Caki2 (cell line): ENCODE measurements at regions not wholly inside any gene's neighbourhood (a gene's known extent, or its start where the extent isn't known, plus 50 kb on each side); places are given as distances from the start of the nearest gene placed in this dataset.

ENCODE experiments used
- DNase-seq: peaks from one replicate; pipeline ENCODE4 v3.0.0-alpha.2; 2015; ENCODE audit warnings: low read depth
- in situ Hi-C: cut with HindIII; loops from 2 replicates; pipeline ENCODE4 v1.10.0; 2016; ENCODE audit warnings: low sequenced_read_pairs, low pct_unique_long_range_greater_than_20kb, mixed read lengths

DNA sequence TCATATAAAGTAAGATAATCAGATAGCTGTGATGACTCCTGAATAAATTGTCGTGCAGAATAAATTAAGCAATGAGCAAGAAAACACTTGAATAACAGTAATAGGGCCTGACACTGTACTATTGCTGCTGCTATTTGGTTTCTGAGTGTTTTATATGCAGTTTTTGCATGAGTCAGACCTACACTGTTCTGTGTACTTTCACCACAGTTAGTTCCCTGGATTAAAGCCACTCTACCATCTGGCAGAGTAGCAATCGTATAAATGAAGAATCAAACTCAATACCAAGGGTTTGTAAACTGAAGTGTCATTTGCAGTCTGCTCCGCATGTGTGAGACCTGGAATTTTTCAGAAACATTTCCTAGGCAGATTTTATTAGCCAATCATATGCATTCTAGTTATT lies 398.6 kb upstream of the CDH7 start:
- in situ Hi-C loops, result no loop called here
- no peak for DNase-seq

DNA sequence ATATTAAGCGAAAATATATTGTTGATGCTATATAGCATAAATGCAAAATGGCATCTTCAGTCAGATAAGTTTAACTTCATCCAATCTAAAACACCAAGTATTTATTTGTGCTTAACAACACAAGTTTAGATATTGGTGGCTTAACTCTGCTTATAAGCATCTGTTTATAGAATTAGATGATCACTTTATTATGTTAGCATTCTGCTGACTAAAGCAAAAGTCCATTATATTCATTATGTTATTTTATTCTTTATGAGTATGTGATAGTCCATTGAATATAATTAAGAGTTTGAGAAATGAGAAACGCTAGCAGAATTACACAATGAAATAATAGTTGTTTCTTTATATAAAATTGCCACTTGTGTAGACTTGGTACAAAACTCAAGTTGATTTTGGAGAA lies 401.2 kb upstream of the CDH7 start:
- DNase-seq, result no peak
- in situ Hi-C loops, result no loop called here

DNA sequence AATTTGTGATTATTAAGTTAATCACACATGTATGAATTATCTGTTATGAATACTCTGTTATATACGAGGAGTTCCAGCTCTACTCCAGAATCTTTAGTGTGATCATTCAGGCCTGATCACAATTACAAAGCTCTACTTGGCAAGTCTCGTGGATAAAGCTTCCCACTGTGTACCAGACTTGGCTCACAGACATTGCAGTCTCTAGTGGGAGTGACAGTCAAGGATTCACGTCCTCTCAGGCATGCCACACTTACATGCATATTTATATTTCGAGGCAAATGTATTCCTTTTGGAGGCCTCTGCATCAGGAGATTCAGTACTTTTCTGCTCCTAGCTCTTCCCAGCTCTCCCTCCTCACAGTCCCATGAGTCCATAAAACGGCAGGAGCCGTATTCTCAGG lies 403.4 kb upstream of the CDH7 start:
- in situ Hi-C loops, result no loop called here
- no peak for DNase-seq

DNA sequence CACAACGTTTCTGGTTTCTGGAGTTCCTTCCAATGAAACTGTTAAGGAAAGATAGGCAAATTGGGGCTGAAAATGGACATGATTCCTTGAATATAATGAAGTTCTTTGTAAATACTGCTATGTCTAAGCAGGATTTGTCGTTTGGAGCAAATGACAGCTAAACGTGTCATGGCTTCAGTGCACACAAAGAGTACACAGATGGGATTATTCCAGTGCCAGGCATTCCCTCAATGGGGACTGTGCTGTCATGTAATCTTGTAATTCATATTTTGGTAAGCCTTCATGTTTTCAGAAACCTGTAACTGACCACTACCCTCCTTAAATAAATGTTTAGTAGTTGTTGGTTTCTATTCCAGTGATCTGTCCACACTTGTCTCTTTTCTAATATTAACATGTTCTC lies 404.7 kb upstream of the CDH7 start:
- no peak for DNase-seq
- in situ Hi-C loops, result no loop called here

DNA sequence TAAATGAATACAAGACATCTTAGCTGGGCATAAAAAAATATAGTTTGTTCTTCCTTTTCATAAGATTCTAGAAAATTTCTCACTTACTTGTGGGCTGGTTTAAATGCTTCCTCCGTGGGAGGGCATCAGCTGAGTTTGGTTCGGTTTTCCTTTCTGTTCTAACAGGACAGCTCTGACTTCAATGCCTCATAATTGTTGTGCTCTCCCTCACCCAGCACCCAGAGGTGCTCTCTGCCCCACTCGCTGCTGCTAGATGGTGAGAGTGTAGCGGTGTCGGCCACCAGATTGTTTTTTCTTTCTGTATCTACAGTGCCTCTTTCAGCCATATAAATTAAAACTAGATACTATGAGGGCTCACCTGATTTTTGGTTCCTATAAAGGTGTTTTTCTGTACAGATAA lies 407.2 kb upstream of the CDH7 start:
- in situ Hi-C loops, result no loop called here
- DNase-seq, result no peak

DNA sequence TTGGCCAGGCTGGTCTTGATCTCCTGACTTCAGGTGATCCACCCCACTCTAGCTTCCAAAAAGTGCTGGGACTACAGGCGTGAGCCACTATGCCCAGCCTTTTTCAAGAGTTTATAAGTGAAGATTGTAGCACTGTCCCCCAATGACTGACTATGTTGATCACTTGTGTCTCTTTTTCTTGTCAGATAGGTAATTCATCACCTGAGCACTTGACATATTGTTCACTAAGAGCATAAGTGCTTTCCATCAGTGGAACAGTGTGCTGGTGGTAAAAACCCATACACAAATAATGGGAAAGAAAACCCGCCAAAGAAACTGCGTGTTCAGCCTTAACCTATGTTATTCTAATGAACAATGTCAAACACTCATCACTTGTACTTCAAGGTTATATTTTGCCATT lies 414.4 kb upstream of the CDH7 start:
- no peak for DNase-seq
- in situ Hi-C loops, result no loop called here

DNA sequence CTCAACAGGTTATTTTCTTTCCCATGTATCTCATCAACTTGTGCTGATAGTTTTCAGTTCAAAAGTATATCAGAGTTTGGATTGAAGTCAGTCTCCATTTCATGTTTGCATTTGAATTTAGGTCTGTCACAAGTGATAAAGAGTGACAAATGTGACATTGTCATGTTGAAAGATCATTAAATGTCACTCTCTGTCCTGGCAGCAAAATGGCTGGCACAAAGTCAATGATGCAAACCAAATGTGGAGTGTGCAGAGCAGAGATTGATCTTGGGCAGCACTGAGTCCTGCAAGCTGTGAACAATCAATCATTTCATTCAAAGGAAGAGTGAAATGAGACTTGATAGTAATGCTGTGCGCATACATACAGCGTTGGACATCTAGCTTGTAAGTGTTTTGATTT lies 421.8 kb upstream of the CDH7 start:
- in situ Hi-C loops, result no loop called here
- no peak for DNase-seq

DNA sequence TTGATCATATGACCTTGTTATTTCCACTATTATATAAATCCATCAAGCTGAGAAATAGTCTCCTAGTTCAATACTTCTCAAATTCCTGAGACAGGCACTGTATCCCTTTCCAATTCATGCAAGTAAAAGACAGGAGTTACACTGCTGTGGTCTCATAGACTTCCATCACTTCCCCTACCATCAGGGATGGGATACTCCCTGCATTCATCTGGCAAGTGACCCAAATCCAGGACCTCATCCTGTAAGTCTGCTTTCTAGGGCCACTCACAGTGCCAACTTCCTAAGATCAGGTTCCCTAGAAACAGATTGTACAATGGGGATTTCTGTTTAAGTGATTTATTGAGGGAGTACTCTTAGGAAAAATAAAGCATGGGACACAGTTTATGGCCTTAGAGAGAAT lies 424.0 kb upstream of the CDH7 start:
- in situ Hi-C loops, result no loop called here
- no peak for DNase-seq

DNA sequence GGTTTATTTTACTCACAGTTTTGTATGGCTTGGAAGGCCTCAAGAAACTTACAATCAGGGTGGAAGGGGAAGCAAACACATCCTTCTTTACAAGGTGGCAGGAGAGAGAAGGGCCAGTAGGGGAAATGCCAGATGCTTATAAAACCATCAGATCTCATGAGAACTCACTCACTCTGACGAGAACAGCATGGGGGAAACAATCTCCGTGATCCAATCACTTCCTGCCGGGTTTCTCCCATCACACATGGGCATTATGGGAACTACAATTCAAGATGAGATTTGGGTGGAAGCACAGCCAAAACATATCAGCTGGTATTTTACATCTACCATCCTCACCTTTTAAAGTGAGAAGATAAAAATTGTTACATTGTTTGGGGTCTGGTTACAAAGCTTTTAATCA lies 427.9 kb upstream of the CDH7 start:
- in situ Hi-C loops, result no loop called here
- no peak for DNase-seq

DNA sequence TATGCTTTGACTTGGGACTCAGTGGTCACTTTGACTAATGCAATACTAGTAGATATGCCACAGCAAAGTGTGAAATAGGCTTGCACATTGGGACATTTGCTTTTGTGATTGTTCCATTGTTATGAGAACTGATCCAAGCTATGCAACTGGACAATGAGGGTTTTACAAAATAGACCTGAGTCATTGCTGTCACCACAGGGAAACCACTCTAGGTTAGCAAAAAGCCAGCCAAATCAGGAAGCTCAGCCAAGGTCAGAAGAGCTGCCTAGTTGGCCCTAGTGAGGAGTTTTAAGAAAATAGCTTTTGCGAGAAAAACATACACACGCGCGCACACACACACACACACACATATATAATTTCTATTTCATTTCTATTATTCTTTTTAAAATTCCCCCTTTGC lies 452.4 kb upstream of the CDH7 start:
- DNase-seq, result no peak
- in situ Hi-C loops, result no loop called here

DNA sequence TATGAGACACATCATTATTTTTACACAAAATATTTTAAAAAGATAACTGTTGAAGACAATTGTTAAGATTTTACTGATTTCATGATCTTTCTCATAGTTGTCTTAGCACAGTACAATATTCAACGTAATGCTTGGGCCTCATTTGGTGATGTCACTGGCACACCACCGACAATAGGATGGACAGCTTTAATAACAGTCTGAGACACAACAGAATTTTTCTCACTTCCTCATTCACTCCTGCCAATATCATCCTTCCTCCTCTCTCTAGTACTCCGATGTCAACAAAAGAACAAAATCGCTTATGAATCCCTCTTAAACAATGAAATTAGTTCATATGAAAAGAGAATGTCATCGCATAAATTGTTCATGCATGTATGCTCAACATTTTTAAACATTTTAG lies 461.9 kb upstream of the CDH7 start:
- DNase-seq, result no peak
- in situ Hi-C loops, result no loop called here

DNA sequence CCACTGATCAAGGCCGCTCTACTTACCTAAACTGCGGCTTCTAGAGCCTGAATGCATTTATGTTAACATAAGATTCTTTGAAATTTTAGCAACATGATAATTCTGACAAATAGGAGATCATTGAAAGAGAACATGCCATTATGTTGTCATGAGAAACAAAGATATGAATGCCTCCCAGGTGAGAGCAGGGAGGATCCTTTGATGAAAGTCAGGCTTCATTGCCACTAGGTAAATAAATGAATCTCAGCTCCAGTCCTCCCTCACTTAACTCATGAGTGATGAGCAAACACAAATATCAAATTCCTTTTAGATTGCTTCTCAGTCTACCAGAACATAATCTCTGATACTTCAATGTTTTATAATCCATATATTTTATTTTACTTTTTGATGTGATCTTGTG lies 463.2 kb upstream of the CDH7 start:
- in situ Hi-C loops, result no loop called here
- DNase-seq, result no peak

DNA sequence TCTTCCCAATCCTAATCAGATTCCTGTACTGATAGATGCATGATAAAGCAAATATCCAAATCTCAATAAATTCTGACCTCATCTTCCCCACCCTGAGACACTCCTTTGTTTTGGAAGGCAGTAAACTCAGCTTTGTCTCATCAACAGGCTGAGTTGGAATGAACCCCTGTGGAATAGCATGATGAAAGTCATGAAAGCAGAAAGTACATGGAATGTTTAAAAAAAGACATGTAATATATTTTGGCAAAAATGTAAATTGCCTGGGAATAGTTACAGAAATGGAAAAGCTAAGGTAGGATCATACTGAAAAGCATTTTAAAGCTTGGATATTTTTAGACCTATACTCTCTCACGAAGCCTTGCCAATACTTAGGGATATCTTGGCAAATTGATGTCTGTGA lies 468.7 kb upstream of the CDH7 start:
- in situ Hi-C loops, result no loop called here

DNA sequence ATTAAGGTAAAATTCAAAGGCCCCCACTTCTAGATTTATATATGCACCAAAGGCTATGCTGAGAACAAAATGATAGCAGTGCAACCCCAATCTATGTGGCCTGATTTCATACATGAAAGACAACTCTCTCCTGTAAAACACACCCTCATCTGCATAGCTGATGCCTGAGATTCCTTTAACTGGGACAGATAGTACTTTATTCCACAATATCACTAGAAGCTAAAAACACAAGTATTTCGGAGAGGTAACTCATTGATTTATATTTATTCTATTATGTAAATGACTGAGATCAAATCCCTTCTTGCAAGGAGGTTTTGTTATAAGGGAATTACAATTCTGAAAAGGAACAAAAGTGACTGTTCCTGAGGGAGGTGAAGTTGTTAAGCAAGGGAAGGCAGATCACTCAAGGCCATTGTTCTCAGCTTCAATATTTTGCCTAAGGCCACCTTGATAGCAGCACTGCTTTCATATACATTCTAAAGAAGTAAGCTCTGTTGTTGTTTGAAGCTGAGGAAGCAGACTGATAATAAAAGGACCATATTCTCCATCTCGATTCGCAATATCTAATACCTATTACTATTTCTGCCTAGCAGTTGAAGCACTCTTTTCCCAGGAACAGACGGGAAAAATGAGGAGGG lies 471.0 kb upstream of the CDH7 start:
- in situ Hi-C loops, result no loop called here
- DNase-seq, result no peak

More for the DNA sequence above, 468.7 kb upstream of the CDH7 start:
- DNase-seq, result no peak

DNA sequence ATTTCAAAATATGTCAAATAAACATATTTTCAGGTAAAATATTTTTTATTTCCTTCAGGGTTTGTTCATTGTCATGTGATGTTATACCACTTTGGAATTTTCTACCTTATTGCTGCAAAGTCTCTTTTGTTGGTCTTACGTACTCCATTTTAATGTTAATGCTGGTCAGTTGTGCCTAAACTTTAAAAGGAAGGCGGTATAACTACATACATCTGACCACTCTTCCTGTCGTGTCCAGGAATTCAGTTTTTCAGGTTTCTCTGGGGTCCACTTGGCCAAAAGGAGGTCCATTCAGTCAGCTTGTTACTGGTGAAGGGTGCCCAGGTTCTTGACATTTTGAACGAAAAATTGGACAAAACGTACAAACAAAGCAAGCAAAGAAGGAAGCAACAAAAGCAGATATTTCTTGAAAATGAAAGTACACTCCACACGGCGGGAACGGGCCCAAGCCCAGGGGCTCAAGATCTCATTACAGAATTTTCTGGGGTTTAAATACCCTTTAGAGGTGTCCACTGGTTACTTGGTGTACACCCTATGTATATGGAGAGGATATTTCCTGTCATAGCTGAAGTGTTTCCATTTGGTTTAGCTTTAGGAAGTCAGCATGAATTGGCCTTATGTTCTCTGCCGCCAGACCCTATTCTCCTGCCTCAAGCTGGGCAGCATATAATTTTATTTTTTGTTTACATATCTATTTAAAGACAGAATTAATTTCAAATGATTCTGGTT lies 471.7 kb upstream of the CDH7 start:
- DNase-seq, result no peak
- in situ Hi-C loops, result no loop called here

DNA sequence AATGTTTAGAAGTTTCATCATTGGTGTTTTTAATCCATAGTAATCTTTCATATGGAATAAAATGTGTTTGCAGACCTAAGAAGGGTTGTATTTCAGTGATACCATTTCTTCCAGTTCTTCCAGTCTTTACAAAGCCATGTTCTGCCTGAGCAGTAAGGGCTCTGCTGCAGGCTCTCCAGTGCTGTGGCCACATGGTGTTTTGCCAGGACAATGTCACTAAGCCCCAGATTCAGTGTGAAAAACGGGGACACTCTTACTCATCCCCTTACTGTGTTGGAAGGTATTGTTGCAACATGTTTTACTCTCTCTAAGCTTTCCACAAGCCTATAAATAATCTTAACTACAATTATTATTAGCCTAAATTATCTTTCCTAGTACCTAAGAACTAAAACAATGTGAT lies 481.4 kb upstream of the CDH7 start:
- DNase-seq, result no peak
- in situ Hi-C loops, result no loop called here

DNA sequence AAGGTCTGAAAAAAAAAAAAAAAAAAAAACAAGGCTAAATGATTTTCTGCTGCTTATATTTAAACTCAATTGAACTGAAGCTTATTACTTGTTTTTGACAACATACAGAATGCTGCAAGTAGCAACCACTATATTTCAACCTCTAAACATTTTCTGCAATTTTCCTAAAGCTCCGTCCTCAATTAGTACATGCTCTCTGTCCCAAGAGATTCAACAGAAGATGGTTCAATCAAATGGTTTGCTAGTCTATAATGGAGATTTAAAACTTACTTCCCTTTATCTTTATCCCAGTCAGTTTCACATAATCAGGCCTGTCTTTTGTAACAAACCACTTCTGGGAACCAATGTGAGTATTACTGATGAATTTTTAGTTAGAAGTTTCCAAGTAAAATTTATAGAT lies 485.1 kb upstream of the CDH7 start:
- DNase-seq, result no peak
- in situ Hi-C loops, result no loop called here

DNA sequence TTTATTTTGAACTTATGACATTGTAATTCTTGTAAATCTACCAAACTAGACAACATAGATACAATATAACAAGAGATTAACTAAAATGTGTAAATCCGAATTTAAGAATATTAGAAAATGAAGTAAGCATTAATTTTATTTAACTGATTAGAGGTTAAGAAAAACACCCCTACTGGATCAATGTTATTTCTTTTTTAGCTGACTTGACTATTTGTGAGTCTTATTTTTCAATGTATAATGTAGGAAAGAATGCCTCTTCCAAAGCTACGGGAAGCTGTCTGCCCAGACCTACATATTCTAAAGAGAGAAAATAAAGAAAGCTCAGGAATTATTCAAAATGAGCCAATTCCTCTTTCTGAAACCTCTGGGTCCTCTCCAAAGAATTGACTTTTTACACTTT lies 490.8 kb upstream of the CDH7 start:
- DNase-seq, result no peak
- in situ Hi-C loops, result no loop called here

DNA sequence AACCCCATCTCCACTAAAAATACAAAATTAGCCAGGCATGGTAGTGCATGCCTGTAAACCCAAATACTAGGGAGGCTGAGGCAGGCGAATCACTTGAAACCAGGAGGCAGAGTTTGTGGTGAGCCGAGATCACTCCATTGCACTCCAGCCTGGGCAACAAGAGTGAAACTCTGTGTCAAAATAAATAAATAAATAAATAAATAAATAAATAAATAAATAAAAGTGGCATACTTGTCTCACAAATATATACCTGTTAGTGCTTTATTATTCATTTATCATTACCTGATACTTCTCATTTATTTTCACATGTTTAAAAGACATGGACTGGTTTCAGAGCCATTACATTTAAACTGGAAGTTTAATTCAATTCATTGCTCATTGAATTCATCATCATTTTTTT lies 491.4 kb upstream of the CDH7 start:
- in situ Hi-C loops, result no loop called here
- no peak for DNase-seq

DNA sequence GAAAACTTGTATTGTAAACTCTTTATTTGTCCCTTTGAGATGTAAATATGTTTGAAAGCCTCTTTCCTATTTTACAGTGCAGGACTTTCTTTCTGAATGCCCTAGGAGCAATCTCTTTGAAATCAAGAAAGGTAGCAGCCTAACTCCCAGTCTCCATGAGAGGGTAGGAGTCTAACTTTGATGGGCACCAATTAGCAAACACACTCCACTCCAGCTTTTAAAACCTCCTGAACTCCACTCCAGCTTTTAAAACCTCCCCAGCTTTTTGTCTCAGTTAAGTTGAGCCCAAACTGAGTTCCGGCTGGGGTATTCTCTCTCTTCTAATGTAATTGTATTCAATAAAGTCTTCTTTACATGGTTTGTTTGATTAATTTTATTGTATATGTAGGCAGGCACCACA lies 493.7 kb upstream of the CDH7 start:
- no peak for DNase-seq
- in situ Hi-C loops, result no loop called here
